ENCODE measurements at regions not wholly inside any gene's neighbourhood (a gene's known extent, or its start where the extent isn't known, plus 50 kb on each side); places are given as distances from the start of the nearest gene placed in this dataset.
A peak's percentile ranks its signal among the peaks of the same experiment; 100 is the strongest.

DNA sequence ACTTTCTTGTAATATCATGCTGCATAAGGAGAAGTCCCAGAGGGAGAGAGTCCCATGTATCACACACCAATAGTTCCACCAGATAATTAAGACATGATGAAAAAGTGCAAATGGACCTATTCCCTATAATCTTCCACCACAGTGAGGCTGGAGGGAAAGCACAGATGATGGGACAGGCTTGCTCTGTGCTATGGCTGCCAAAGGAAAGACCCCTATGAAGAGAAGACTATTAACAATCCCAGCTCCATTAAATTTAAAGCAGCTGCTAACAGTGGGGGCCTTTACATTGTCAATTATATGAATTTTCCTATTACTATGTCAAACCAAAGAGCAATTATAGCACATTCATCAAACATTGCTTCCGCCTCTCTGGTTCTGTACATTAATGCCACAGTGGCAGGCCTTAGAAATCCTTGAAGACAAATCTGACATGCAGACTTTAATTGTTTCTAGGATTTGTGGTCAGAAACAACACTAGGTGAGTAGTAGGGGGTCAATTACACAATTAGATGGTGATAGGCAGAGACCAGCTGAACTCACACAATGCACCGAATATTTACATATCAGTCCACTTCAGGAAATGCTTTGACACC is 551.3 kb downstream of the TLE1 start:
- no peak for TF ChIP-seq POLR2A (IDR thresholded peaks at IDR 0.05; ENCODE audit: low read depth, low read length)
- DNase-seq (ENCODE audit: insufficient read length, low spot score) (no peak), FAIRE-seq (no peak)

DNA sequence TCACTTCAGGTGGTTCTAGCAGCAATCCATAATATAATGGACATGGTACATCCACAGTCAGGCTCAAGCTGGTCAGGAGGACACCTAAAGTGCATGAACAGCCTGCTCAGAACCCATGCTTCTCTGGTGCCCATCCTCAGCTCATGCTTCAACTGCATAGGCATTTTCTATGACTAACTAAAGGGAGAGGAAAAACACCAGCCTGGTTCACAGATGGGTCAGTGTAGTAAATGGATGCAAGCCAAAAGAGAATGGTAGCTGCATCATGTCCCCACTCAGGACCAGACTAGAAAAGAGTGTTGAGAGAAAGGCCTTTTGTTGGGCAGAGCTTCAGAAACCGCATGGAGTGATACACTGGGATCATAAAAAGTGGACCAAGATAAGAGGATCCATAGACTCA is 556.6 kb downstream of the TLE1 start:
- DNase-seq (ENCODE audit: insufficient read length, low spot score) (no peak), FAIRE-seq (no peak)
- no peak for TF ChIP-seq POLR2A (IDR thresholded peaks at IDR 0.05; ENCODE audit: low read depth, low read length)

DNA sequence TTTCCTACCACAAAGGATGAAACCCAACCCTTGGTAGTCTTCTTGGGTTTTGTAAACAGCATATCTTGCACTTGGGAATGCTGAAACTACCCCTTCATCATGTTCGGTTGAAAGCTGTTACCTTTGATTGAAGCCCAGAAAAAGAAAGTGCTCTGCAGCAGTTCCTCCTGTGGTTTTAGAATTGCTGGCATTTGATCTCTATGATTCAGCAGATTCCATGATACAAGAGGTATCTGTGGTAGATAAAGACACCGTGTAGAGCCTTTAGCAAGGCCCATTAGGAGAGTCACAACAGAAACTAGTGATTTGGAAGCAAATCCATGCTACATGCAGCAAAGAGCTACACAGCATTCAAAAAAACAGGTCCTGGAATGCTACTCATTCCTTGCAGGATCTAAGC is 557.0 kb downstream of the TLE1 start:
- DNase-seq (ENCODE audit: insufficient read length, low spot score) = no peak
- no peak for TF ChIP-seq POLR2A (IDR thresholded peaks at IDR 0.05; ENCODE audit: low read depth, low read length)
- FAIRE-seq = peak; percentile 30

DNA sequence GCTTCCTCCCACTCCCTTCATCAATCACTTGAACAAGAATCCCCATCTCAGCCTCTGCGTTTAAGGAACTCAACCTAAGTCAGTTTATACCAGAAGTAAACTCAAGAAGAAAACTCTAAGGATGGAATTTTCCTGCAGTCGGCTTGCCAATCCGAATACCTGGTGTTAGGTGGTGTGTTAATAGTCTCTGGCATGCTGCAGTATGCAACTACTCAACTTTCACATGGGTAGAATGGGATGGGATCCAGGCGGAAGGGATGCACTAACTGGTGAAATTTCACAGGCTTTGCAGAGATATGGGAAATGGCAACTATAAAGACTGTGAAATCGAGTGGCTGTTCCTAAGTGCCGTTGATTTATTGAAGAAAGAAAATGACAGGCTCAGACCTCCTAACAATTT is 560.6 kb downstream of the TLE1 start:
- no peak for DNase-seq (ENCODE audit: insufficient read length, low spot score)
- no peak for TF ChIP-seq POLR2A (IDR thresholded peaks at IDR 0.05; ENCODE audit: low read depth, low read length)
- FAIRE-seq = no peak

DNA sequence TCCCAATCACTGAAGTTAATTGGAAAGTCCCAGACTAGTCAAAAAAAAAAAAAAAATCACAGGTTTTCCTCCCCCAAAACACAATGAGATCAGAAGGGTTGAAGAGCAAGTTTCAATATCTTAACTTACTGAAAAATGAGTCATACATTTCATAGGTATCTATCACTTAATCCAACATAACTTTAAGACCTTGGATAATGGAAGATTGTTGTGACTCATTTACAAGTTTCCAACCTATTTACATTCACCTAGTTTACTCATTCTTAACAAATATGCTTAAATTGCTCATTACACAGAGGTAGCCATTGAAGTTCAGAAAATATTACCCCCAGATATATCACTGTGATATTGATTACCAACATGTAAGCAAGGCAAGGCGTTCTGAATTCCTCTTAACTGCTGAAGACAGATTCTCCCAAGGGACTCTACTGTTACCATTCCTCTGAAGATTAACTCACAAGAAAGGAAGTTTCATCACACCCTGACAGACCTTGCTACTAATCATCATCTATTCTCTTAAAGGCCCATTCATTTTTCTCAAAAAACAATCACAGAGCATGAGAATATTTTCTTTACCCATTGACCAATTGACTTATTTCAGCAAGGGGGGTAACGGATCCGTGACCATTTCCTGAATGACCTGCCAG is 563.8 kb downstream of the TLE1 start:
- TF ChIP-seq POLR2A (IDR thresholded peaks at IDR 0.05; ENCODE audit: low read depth, low read length) = no peak
- peak; percentile 81 for FAIRE-seq

DNA sequence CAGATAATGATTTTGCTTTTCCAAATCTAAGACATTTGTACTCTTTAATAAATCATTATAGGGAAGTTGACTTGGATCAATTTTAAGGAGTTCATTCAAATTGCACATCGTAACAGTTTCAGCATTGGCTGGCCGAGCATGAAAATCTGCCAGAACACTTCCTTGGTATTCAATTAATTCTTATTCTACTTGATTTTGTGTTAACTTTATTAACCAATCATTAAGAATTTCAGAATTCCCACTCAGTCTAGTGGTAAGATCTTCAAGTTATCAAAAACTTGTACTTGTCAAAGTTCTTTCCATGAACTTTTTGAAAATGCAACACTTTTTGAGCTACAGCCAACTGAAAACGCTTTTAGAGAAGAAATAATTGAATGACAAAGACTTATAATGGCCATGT is 565.8 kb downstream of the TLE1 start:
- DNase-seq (ENCODE audit: insufficient read length, low spot score) (no peak), FAIRE-seq (no peak)
- no peak for TF ChIP-seq POLR2A (IDR thresholded peaks at IDR 0.05; ENCODE audit: low read depth, low read length)

More for the DNA sequence above, 563.8 kb downstream of the TLE1 start:
- DNase-seq (ENCODE audit: insufficient read length, low spot score) = no peak

DNA sequence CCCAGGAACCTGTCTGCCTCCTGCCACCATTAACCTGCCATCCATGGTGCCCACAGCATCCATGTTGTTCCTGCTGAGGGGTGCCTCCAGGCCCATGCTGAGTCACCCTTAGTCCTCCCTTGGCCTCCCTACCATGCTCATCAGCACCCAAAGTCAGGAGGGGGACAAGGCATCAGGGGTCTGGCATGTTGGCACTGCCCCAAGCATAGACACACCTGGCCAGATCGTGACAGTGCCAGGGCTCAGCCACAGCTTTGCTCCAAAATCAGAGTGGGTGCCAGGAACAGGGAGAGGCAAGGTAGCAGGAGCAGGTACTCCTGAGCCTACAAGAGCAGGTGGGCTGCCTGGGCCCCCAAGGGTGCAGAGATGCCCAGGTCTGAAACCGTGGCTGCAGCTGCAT is 566.6 kb downstream of the TLE1 start:
- no peak for DNase-seq (ENCODE audit: insufficient read length, low spot score)
- no peak for TF ChIP-seq POLR2A (IDR thresholded peaks at IDR 0.05; ENCODE audit: low read depth, low read length)
- FAIRE-seq = no peak

DNA sequence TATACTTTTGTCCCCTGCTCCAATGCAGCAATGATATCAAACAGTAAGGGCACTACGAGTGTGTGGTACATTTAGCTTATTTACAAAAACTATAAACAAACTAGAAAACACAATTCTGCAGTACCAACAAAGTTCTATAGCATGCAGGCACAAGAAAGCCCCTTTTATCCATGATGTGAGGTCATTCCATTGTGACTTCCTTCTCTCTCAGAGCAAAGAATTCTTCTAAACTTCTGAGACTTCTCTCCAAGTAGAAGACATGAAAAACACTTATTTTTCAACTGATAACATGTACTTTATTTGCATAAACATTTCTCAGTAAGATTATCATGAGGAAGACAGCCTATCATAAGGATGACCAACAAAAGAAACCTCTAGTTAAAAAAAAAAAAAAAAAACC is 569.8 kb downstream of the TLE1 start:
- DNase-seq (ENCODE audit: insufficient read length, low spot score) (no peak), FAIRE-seq (no peak)

DNA sequence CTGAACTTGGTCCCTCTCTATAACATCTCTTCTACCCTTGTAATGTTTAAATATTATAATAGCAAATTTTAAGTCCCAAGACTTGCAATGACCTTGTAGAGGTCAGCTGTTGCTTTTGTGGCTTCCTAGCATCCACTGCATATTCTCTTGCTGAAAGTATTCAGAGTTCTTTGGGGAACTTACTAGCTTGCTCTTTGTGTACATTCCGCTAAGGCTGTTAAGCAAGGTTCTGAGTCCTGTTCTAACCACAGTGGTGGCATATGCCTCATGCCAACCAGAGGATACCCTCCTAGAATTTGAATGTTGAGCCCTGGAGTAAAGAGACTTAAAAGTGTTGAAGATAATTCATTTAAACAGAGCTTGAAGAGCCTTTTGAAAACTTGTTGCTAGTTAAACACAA is 570.9 kb downstream of the TLE1 start:
- no peak for TF ChIP-seq POLR2A (IDR thresholded peaks at IDR 0.05; ENCODE audit: low read depth, low read length)
- FAIRE-seq (no peak), DNase-seq (ENCODE audit: insufficient read length, low spot score) (no peak)

More for the DNA sequence above, 569.8 kb downstream of the TLE1 start:
- TF ChIP-seq POLR2A (IDR thresholded peaks at IDR 0.05; ENCODE audit: low read depth, low read length) = no peak

DNA sequence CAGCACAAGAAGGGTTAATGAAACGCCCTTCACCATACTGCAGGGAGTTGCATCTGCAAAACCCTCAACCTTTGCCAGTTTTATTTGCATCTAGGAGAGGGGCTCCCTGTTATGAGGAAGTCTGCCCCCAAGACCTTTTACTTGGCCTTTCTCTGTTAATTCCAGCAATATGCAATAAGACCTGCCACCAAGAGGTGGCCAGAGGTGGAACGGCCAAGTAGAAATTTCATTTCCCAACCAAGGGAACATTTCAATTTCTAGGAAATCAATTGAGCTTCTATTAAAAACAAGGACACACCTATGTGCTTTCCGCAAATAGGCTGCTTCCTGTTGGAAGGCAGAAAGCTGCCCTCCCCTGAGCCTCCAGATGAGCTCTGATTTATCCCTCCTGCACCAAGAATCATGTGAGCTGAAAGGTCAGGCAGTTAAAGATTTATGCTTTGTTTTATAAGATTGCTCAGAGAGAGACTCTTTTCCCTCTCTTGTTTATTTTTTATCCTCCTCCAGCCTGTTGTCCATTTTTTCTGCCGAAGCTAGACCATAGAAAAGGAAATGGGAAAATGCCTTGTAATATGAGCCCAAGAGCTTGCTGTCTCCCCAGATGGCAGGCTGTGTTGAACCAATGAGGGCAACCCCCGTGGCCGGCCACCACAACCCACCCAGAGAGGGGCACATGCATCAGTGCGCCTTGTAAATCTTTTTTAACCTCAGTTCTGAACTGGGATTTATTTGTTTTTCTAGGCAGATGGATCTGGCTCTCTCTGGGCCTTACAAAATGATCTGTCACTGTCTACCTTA is 572.8 kb downstream of the TLE1 start:
- TF ChIP-seq POLR2A (IDR thresholded peaks at IDR 0.05; ENCODE audit: low read depth, low read length) = no peak
- DNase-seq (ENCODE audit: insufficient read length, low spot score) (no peak), FAIRE-seq (peak; percentile 38)

DNA sequence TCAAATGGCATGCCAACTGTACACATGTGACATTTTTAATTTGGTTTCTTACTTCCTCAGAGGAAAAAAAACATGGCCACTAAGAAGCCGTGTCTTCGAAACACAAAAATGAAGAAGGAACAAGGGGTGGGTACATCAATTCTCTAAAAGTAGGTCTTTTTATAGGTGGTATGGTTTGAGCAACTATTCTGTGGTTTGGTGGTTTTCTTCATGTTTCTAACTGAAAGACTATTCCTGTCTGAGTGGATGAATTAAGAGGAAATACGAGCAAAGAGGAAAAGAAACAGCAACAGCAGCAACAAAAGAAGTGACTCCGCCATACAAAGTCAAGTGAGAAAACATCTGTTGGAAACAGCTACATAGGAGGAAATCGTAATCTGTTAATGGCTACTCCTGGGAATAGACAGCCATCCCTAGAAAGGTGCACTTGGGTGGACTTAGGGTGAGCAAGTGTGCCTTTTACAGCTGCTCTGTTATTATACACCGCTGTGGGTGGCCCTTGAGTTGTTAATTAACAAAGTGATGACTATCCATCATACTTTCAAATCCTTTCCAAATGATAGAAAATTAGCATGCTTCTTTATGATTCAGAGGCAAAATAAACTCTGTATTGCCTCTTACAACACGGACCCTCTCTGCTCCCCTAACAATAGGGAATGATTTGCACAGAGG is 575.8 kb downstream of the TLE1 start:
- DNase-seq (ENCODE audit: insufficient read length, low spot score) (no peak), FAIRE-seq (peak; percentile 38)
- TF ChIP-seq POLR2A (IDR thresholded peaks at IDR 0.05; ENCODE audit: low read depth, low read length) = no peak

DNA sequence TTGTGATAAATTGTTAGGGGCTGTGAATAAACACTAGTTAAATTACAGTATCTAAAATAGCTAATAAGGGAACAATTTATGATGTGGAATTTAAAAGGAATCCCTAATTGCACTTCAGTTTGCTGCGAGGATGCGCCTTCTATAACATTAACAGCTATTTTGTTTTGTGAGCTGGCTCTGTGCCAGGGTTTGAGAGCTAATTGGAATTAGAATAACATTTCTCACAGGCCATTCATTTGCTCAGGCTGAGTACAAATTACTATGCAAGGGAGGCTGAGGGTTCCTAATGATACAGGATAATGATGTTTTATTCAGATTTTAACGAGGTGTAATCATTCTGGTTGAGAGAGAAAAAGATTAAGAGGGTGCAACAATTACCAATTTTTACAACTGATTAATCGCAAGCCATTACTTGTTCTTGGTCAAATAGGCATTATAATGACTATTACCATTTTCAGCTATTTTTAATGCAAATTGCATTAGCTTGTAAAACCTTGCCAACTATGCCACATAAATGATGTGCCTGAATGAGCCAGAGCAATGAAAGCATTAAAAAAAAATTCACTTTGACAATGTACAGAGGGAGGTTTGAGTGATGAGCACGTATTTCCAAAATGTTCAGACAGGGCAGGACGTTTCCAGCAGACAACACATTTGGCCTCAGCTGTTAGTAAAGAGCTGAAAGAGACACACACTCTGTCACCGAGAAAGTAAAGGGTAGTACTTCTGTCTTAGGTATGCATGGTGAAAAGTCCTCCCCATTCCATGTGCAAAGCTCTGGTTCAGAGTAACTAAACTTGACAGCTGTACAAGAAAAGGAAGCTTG is 576.5 kb downstream of the TLE1 start:
- TF ChIP-seq POLR2A (IDR thresholded peaks at IDR 0.05; ENCODE audit: low read depth, low read length) = no peak
- peak; percentile 70 for FAIRE-seq
- no peak for DNase-seq (ENCODE audit: insufficient read length, low spot score)

DNA sequence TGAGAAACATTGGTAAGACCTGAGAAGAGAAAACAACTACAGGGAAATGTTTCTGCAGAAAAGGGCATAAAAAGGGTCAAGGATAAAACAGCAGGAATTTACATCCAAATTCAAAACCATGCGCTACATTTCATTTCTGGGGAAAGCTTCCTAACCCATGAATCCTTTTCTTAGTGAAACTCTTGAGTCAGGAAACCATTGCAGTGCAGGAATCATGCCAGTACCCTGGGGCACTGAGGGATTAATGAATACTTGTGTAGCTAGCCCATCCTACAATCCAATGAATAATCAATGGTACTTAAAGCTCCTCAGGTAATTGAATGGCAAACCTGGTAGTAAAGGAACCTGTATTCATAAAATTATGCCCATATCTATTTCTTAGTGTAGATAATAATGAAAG is 580.5 kb downstream of the TLE1 start:
- FAIRE-seq (no peak), DNase-seq (ENCODE audit: insufficient read length, low spot score) (no peak)
- TF ChIP-seq POLR2A (IDR thresholded peaks at IDR 0.05; ENCODE audit: low read depth, low read length) = no peak

Data from H54 (cell line).